Astrocyte (in vitro differentiated cells and primary cell): ENCODE measurements at regions not wholly inside any gene's neighbourhood (a gene's known extent, or its start where the extent isn't known, plus 50 kb on each side); places are given as distances from the start of the nearest gene placed in this dataset.
"Not testable (repeated sequence)": the region's sequence is repeated elsewhere in the genome, so short reads cannot be mapped to it uniquely, and the experiment has no call there.

ENCODE experiments used
- DNase-seq: peaks from one replicate; pipeline ENCODE4 v3.0.0-alpha.2; 2010; ENCODE audit warnings: low read depth
- FAIRE-seq: peaks from 2 replicates; lab custom pipeline; 2011; peaks lifted over from hg19 to GRCh38; lab: Jason Lieb, UNC
- H2AFZ ChIP-seq: 2 replicates; pipeline ENCODE4 v1.6.0; 2012; ENCODE audit warnings: low read depth, low read length, inconsistent platforms
- H3K27ac ChIP-seq: 2 replicates; pipeline ENCODE4 v1.5.1; 2011; ENCODE audit warnings: low read depth, low read length, inconsistent platforms
- H3K27me3 ChIP-seq: 2 replicates; pipeline ENCODE4 v1.6.0; 2011; ENCODE audit warnings: low read length, inconsistent platforms; ENCODE audit not compliant: insufficient read depth
- H3K36me3 ChIP-seq: 2 replicates; pipeline ENCODE4 v1.5.1; 2011; ENCODE audit warnings: low read length, inconsistent platforms; ENCODE audit not compliant: insufficient read depth
- H3K4me1 ChIP-seq: 2 replicates; pipeline ENCODE4 v1.5.1; 2011; ENCODE audit warnings: low read length, inconsistent platforms; ENCODE audit not compliant: insufficient read depth
- H3K4me2 ChIP-seq: 2 replicates; pipeline ENCODE4 v1.6.0; 2012; ENCODE audit warnings: low read length, inconsistent platforms
- H3K4me3 ChIP-seq: 2 replicates; pipeline ENCODE4 v1.5.1; 2011; ENCODE audit warnings: low read depth, mild to moderate bottlenecking, low read length, inconsistent platforms; ENCODE audit not compliant: insufficient read depth
- H3K79me2 ChIP-seq: 2 replicates; pipeline ENCODE4 v1.6.0; 2012; ENCODE audit warnings: mild to moderate bottlenecking, low read length, inconsistent platforms; ENCODE audit not compliant: insufficient read depth
- H3K9ac ChIP-seq: 2 replicates; pipeline ENCODE4 v1.6.0; 2012; ENCODE audit warnings: mild to moderate bottlenecking, low read length, inconsistent platforms
- H3K9me3 ChIP-seq: 2 replicates; pipeline ENCODE4 v1.5.1; 2012; ENCODE audit warnings: low read depth, mild to moderate bottlenecking, low read length, inconsistent platforms; ENCODE audit not compliant: insufficient read depth
- H4K20me1 ChIP-seq: 2 replicates; pipeline ENCODE4 v1.6.0; 2012; ENCODE audit warnings: low read length, inconsistent platforms; ENCODE audit not compliant: insufficient read depth
- H3K27ac Mint-ChIP-seq: one replicate; pipeline ENCODE4 v1.8.0; 2021; ENCODE audit warnings: mild to moderate bottlenecking, mixed read lengths; ENCODE audit not compliant: unreplicated experiment
- H3K27me3 Mint-ChIP-seq: one replicate; pipeline ENCODE4 v1.8.0; 2021; ENCODE audit warnings: low read depth, mixed read lengths; ENCODE audit not compliant: unreplicated experiment
- H3K36me3 Mint-ChIP-seq: one replicate; pipeline ENCODE4 v1.8.0; 2021; ENCODE audit warnings: low read depth, mixed read lengths; ENCODE audit not compliant: unreplicated experiment
- H3K4me1 Mint-ChIP-seq: one replicate; pipeline ENCODE4 v1.8.0; 2021; ENCODE audit warnings: low read depth, mixed read lengths; ENCODE audit not compliant: unreplicated experiment
- H3K4me3 Mint-ChIP-seq: one replicate; pipeline ENCODE4 v1.8.0; 2021; ENCODE audit warnings: mild to moderate bottlenecking, moderate library complexity, mixed read lengths; ENCODE audit not compliant: unreplicated experiment
- H3K9me3 Mint-ChIP-seq: one replicate; pipeline ENCODE4 v1.8.0; 2021; ENCODE audit warnings: mild to moderate bottlenecking, mixed read lengths; ENCODE audit not compliant: unreplicated experiment
- CTCF ChIP-seq: IDR thresholded peaks from 2 replicates; pipeline ENCODE4 v1.5.1; 2011; ENCODE audit warnings: low read depth, mild to moderate bottlenecking, inconsistent platforms, low read length, moderate library complexity; ENCODE audit not compliant: insufficient read depth
- EZH2 ChIP-seq: IDR thresholded peaks from 2 replicates; pipeline ENCODE4 v1.6.1; 2012; ENCODE audit warnings: mild to moderate bottlenecking, low read length, inconsistent platforms; ENCODE audit not compliant: insufficient read depth

GRCh38 chr1:101485712-101486111, 248.9 kb downstream of the S1PR1 start:
- H3K4me1 Mint-ChIP-seq, result no peaks in the 10 kb centered on the region
- Histone ChIP-seq H3K4me3 (no peak overlapping the region), H3K4me2 (no peak overlapping the region), H3K9ac (no peak overlapping the region), H3K36me3 (no peaks in the 10 kb centered on the region), H3K9me3 (no peaks in the 10 kb centered on the region), H3K27me3 (no peaks in the 10 kb centered on the region), H2AFZ (no peak overlapping the region), H3K27ac (no peak overlapping the region), H3K79me2 (no peaks in the 10 kb centered on the region), H3K4me1 (no peaks in the 10 kb centered on the region), H4K20me1 (no peaks in the 10 kb centered on the region)
- FAIRE-seq, result no peak
- no peak for DNase-seq
- H3K4me3 Mint-ChIP-seq, result no peak overlapping the region
- peaks cover 3% of the 10 kb centered on the region for H3K9me3 Mint-ChIP-seq
- H3K27me3 Mint-ChIP-seq, result no peaks in the 10 kb centered on the region
- no peaks in the 10 kb centered on the region for H3K36me3 Mint-ChIP-seq
- TF ChIP-seq EZH2 (no peak), CTCF (no peak)
- no peak overlapping the region for H3K27ac Mint-ChIP-seq

GRCh38 chr1:101492144-101492543, 255.3 kb downstream of the S1PR1 start:
- H3K36me3 ChIP-seq, H3K4me3 Mint-ChIP-seq, H3K9ac ChIP-seq, H3K79me2 ChIP-seq, H3K27ac ChIP-seq, H4K20me1 ChIP-seq, H3K36me3 Mint-ChIP-seq, FAIRE-seq, H3K4me1 ChIP-seq, H3K9me3 Mint-ChIP-seq, H3K4me2 ChIP-seq, H3K27me3 Mint-ChIP-seq, H3K27me3 ChIP-seq, H3K9me3 ChIP-seq, H3K27ac Mint-ChIP-seq, DNase-seq, H2AFZ ChIP-seq, H3K4me3 ChIP-seq, H3K4me1 Mint-ChIP-seq: not testable (repeated sequence)

DNA sequence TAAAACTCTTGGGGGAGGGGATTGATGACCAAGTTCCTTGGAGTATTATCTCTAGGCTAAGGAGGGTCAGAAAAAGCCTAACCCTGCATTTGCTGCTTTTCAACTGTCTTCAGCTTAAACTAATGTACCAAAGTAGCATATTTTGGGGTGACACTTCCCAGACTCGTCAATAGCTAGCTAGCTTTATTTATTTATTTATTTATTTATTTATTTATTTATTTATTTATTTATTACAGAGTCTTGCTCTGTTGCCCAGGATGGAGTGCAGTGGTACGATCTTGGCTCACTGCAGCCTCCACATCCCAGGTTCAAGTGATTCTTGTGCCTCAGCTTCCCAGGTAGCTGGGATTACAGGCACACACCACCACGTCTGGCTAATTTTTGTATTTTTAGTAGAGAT, 257.1 kb downstream of the S1PR1 start:
- H3K4me2 ChIP-seq, H2AFZ ChIP-seq, DNase-seq, H3K4me3 ChIP-seq, H3K36me3 ChIP-seq, H3K27ac ChIP-seq, H3K9me3 Mint-ChIP-seq, H3K4me1 ChIP-seq, H3K4me1 Mint-ChIP-seq, H3K4me3 Mint-ChIP-seq, H4K20me1 ChIP-seq, FAIRE-seq, H3K79me2 ChIP-seq, H3K27ac Mint-ChIP-seq, H3K9me3 ChIP-seq, H3K36me3 Mint-ChIP-seq, H3K27me3 Mint-ChIP-seq, H3K9ac ChIP-seq, H3K27me3 ChIP-seq: not testable (repeated sequence)

GRCh38 chr1:101496109-101496508, 259.3 kb downstream of the S1PR1 start:
- no peaks in the 10 kb centered on the region for H3K9me3 ChIP-seq
- Mint-ChIP-seq H3K27ac (no peak overlapping the region), H3K27me3 (no peaks in the 10 kb centered on the region), H3K36me3 (peaks cover 1% of the 10 kb centered on the region), H3K4me1 (no peaks in the 10 kb centered on the region), H3K4me3 (no peak overlapping the region), H3K9me3 (no peaks in the 10 kb centered on the region)
- H3K4me3 ChIP-seq, result no peak overlapping the region
- H3K27me3 ChIP-seq, result no peaks in the 10 kb centered on the region
- FAIRE-seq (no peak), DNase-seq (no peak)
- no peaks in the 10 kb centered on the region for H3K4me1 ChIP-seq
- no peaks in the 10 kb centered on the region for H3K36me3 ChIP-seq
- H4K20me1 ChIP-seq, result no peaks in the 10 kb centered on the region
- H2AFZ ChIP-seq, result no peak overlapping the region
- H3K79me2 ChIP-seq, result no peaks in the 10 kb centered on the region
- no peak overlapping the region for H3K27ac ChIP-seq
- H3K9ac ChIP-seq, result no peak overlapping the region
- TF ChIP-seq CTCF (no peak), EZH2 (no peak)
- H3K4me2 ChIP-seq, result no peak overlapping the region
